HepG2 (cell line): ENCODE measurements at regions not wholly inside any gene's neighbourhood (a gene's known extent, or its start where the extent isn't known, plus 50 kb on each side); places are given as distances from the start of the nearest gene placed in this dataset.

Experiments
- ATAC-seq: fragments of 200-7000 bp; cut with Tn5 transposase; 3 replicates; pipeline ENCODE4 v1.9.1; 2020; ENCODE audit warnings: mild to moderate bottlenecking, moderate library complexity
- BruUV-seq: library from RNA; stranded (reverse); fragments of 400-500 nt; replicated peaks from 2 replicates; lab custom pipeline; 2021; lab: Mats Ljungman, UMichigan
- CTCF ChIA-PET: fragments of 300-600 bp; formaldehyde crosslinking; extraction: SDS; loops from one replicate; lab custom pipeline; 2021; ENCODE audit warnings: low total read pairs, inconsistent platforms, low intra/inter-chr PET ratio; lab: Yijun Ruan, JAX
- POLR2A ChIA-PET: fragments of 350-600 bp; sonication (Branson Sonifier 250); formaldehyde crosslinking; loops from one replicate; lab custom pipeline; 2020; ENCODE audit warnings: antibody characterized with exemption, inconsistent platforms; lab: Yijun Ruan, JAX
- DNase-seq: peaks from one replicate; pipeline ENCODE4 v3.0.0-alpha.2; 2015; ENCODE audit warnings: low spot score
- FAIRE-seq: peaks from 3 replicates; lab custom pipeline; 2011; peaks lifted over from hg19 to GRCh38; lab: Jason Lieb, UNC
- H2AFZ ChIP-seq: one replicate; pipeline ENCODE4 v1.6.1; 2011; ENCODE audit warnings: low read length, inconsistent platforms
- H3K27ac ChIP-seq: fragments of 300-600 bp; 3 replicates; pipeline ENCODE4 v1.8.0; 2011; ENCODE audit warnings: mixed run types, mild to moderate bottlenecking, mixed read lengths, low read length, inconsistent platforms; ENCODE audit not compliant: insufficient read depth; ENCODE audit errors: extremely low read length
- H3K27me3 ChIP-seq, 2 experiments: fragments of 200-600 bp in 1 of 2; 2 replicates in 1 of 2; 3 replicates in 1 of 2; pipeline versions ENCODE4 v1.6.0 to v1.8.0; 2011; ENCODE audit warnings: low read length in 2 of 2, mild to moderate bottlenecking in 2 of 2, moderate library complexity in 2 of 2, inconsistent platforms in 1 of 2; ENCODE audit not compliant: insufficient read depth in 2 of 2, control insufficient read depth in 1 of 2
- H3K36me3 ChIP-seq, 2 experiments: fragments of 200-600 bp in 1 of 2; replicated peaks in 1 of 2; 2 replicates in 1 of 2; 3 replicates in 1 of 2; pipeline versions ENCODE4 v1.5.1 to v1.8.0; 2011; ENCODE audit warnings: low read length in 2 of 2, inconsistent platforms in 1 of 2; ENCODE audit not compliant: insufficient read depth in 2 of 2, control insufficient read depth in 1 of 2
- H3K4me1 ChIP-seq: 2 replicates; pipeline ENCODE4 v1.5.1; 2012; ENCODE audit warnings: low read length, inconsistent platforms; ENCODE audit not compliant: insufficient read depth
- H3K4me2 ChIP-seq: 2 replicates; pipeline ENCODE4 v1.6.0; 2011; ENCODE audit warnings: low read depth, low read length, inconsistent platforms
- H3K4me3 ChIP-seq, 3 experiments: fragments of 200-600 bp in 1 of 3; sonication (generic), shearing (Covaris generic) in 1 of 3; replicated peaks in 1 of 3; 2 replicates each; pipeline ENCODE4 v1.5.1; 2011 to 2016; ENCODE audit warnings: low read length in 3 of 3, inconsistent platforms in 2 of 3, low read depth in 2 of 3, mild to moderate bottlenecking in 2 of 3, control low read depth in 1 of 3, mixed read lengths in 1 of 3; ENCODE audit not compliant: insufficient read depth in 1 of 3
- H3K79me2 ChIP-seq: one replicate; pipeline ENCODE4 v1.6.1; 2011; ENCODE audit warnings: low read length, inconsistent platforms; ENCODE audit not compliant: insufficient read depth
- H3K9ac ChIP-seq: 2 replicates; pipeline ENCODE4 v1.6.0; 2011; ENCODE audit warnings: mild to moderate bottlenecking, low read depth, low read length, inconsistent platforms; ENCODE audit not compliant: insufficient read depth
- H3K9me3 ChIP-seq: 2 replicates; pipeline ENCODE4 v1.5.1; 2012; ENCODE audit warnings: mild to moderate bottlenecking, low read length
- H4K20me1 ChIP-seq: 2 replicates; pipeline ENCODE4 v1.6.0; 2011; ENCODE audit warnings: inconsistent platforms, mild to moderate bottlenecking, low read length, moderate library complexity; ENCODE audit not compliant: insufficient read depth
- LCORL ChIP-seq, 2 experiments: fragments of 450-650 bp in 1 of 2; sonication (generic) in 1 of 2; formaldehyde crosslinking in 1 of 2; IDR thresholded peaks; 2 replicates each; pipeline versions ENCODE4 v1.5.0 to v1.6.1; 2017 to 2020; ENCODE audit warnings: antibody characterized with exemption in 1 of 2, missing genetic modification reagents in 1 of 2
- ZBTB7B ChIP-seq: sonication (generic); formaldehyde crosslinking; IDR thresholded peaks from 2 replicates; pipeline ENCODE4 v1.4.0; 2020; ENCODE audit warnings: missing genetic modification reagents
- ZNF224 ChIP-seq: sonication (generic); formaldehyde crosslinking; IDR thresholded peaks from 2 replicates; pipeline ENCODE4 v1.5.0; 2020; ENCODE audit warnings: mild to moderate bottlenecking, missing genetic modification reagents
- ZNF331 ChIP-seq: sonication (generic); formaldehyde crosslinking; IDR thresholded peaks from 2 replicates; pipeline ENCODE4 v1.4.0; 2020; ENCODE audit warnings: missing genetic modification reagents
- WGBS: methylation state at CpG from one replicate; pipeline ENCODE4 v1.1.6; 2017; ENCODE audit warnings: low lambda C conversion rate; 5-methylcytosine and 5-hydroxymethylcytosine counted together
- in situ Hi-C: cut with HindIII; loops from 2 replicates; pipeline ENCODE4 v1.10.0; 2017; ENCODE audit warnings: low pct_unique_long_range_greater_than_20kb; ENCODE audit not compliant: extremely low pct_ligation_motif_present
- intact Hi-C: fragments of 100-400 bp; cut with micrococcal nuclease; formaldehyde crosslinking; loops from one replicate; pipeline ENCODE4 v1.10.0; 2022; ENCODE audit not compliant: unreplicated experiment
- TF ChIP-seq, protein P1 (sequence below): fragments of 450-650 bp; IDR thresholded peaks from 2 replicates; pipeline ENCODE4 v1.6.1; 2017

DNA sequence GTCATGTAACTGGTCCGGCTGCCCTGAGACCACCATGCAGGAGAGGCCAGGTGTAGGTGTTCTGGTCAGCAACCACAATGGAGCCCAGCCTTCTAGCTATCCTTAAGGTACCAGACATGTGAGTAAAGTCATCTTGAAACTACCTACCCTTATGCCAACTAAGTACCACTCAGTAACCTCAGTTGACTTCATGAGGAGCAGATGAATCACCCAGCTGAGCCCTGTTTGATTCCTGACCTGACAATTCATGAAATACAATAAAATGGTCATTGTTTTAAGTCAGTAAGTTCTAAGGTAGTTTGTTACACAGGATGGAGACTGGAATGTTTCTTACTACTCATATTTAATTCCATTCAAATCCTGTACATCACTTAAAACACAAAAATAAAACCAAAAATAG lies 113.1 kb upstream of the LMO4 start:
- no peaks in the 10 kb centered on the region; a peak in 1 of 5 replicates for H3K27me3 ChIP-seq
- no peaks in the 10 kb centered on the region for H3K4me1 ChIP-seq
- FAIRE-seq, result no peak
- no peak overlapping the region for H2AFZ ChIP-seq
- ATAC-seq, result no peak
- H3K4me2 ChIP-seq, result no peak overlapping the region
- in situ Hi-C loops (no loop called here), intact Hi-C loops (no loop called here)
- no peak overlapping the region for H3K27ac ChIP-seq
- H3K36me3 ChIP-seq, result no peaks in the 10 kb centered on the region
- peaks cover 14% of the 10 kb centered on the region; the same call in 1 of the 2 replicates for H3K9me3 ChIP-seq
- no peaks in the 10 kb centered on the region for H3K79me2 ChIP-seq
- DNase-seq, result no peak
- H3K4me3 ChIP-seq, result no peak overlapping the region
- TF ChIP-seq ZNF331, result peak; percentile 95
- TF ChIP-seq, protein P1, sequence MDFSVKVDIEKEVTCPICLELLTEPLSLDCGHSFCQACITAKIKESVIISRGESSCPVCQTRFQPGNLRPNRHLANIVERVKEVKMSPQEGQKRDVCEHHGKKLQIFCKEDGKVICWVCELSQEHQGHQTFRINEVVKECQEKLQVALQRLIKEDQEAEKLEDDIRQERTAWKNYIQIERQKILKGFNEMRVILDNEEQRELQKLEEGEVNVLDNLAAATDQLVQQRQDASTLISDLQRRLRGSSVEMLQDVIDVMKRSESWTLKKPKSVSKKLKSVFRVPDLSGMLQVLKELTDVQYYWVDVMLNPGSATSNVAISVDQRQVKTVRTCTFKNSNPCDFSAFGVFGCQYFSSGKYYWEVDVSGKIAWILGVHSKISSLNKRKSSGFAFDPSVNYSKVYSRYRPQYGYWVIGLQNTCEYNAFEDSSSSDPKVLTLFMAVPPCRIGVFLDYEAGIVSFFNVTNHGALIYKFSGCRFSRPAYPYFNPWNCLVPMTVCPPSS, result no peak
- no TSS peak for BruUV-seq
- ChIA-PET POLR2A (no interaction called here), CTCF (no interaction called here)
- 50% methylated on average over 1 of the region's 1 CpG for WGBS
- H3K9ac ChIP-seq, result no peak overlapping the region
- H4K20me1 ChIP-seq, result no peaks in the 10 kb centered on the region

GRCh38 chr1:87218618-87219017 lies 110.1 kb upstream of the LMO4 start:
- BruUV-seq, result no TSS peak
- Histone ChIP-seq H3K9me3 (peaks cover 14% of the 10 kb centered on the region; the same call in 1 of the 2 replicates), H2AFZ (no peak overlapping the region), H3K4me2 (no peak overlapping the region), H3K4me3 (no peak overlapping the region), H4K20me1 (no peaks in the 10 kb centered on the region), H3K4me1 (no peaks in the 10 kb centered on the region), H3K27me3 (no peaks in the 10 kb centered on the region; a peak in 1 of 5 replicates), H3K9ac (no peak overlapping the region), H3K27ac (no peak overlapping the region), H3K36me3 (no peaks in the 10 kb centered on the region), H3K79me2 (no peaks in the 10 kb centered on the region)
- ATAC-seq (no peak), FAIRE-seq (no peak), DNase-seq (no peak)
- in situ Hi-C loops (no loop called here), intact Hi-C loops (no loop called here)
- TF ChIP-seq ZBTB7B (no peak), ZNF224 (CRISPR knock-in tag) (no peak), LCORL (IDR thresholded peaks at IDR 0.05) (no peak), LCORL (CRISPR knock-in tag; IDR thresholded peaks at IDR 0.05) (no peak)
- WGBS, result 0% methylated on average over 1 of the region's 2 CpGs
- POLR2A ChIA-PET, result no interaction called here
- CTCF ChIA-PET, result no interaction called here
